CD4-positive, alpha-beta T cell (primary cell): ENCODE measurements at regions not wholly inside any gene's neighbourhood (a gene's known extent, or its start where the extent isn't known, plus 50 kb on each side); places are given as distances from the start of the nearest gene placed in this dataset.

Experiments used
- ATAC-seq: fragments of 200-7000 bp; cut with Tn5 transposase; one replicate; pipeline ENCODE4 v1.10.0; 2022; ENCODE audit warnings: mild to moderate bottlenecking; ENCODE audit not compliant: poor library complexity
- CTCF ChIA-PET: fragments of 350-600 bp; sonication (Branson Sonifier 250); formaldehyde crosslinking; loops from one replicate; lab custom pipeline; 2021; ENCODE audit warnings: antibody characterized with exemption, inconsistent platforms; lab: Charles Lee
- POLR2A ChIA-PET: fragments of 350-600 bp; sonication (Branson Sonifier 250); formaldehyde crosslinking; loops from one replicate; lab custom pipeline; 2021; ENCODE audit warnings: antibody characterized with exemption, inconsistent platforms; lab: Charles Lee
- DNase-seq, 14 experiments: peaks; one replicate each; pipeline ENCODE4 v3.0.0-alpha.2; 2013 to 2020; ENCODE audit warnings: mixed read lengths in 2 of 14
- H3K27ac ChIP-seq, 2 donors: one replicate each; pipeline versions ENCODE4 v1.5.1 to v1.7.0; 2013; ENCODE audit warnings: low read length in 2 of 2, low read depth in 1 of 2, mild to moderate bottlenecking in 1 of 2
- H3K27me3 ChIP-seq, 2 experiments: 1 replicate in 1 of 2; 2 replicates in 1 of 2; pipeline versions ENCODE4 v1.6.1 to v1.7.0; 2013; ENCODE audit warnings: low read length in 2 of 2, control low read depth in 1 of 2, mild to moderate bottlenecking in 1 of 2, moderate library complexity in 1 of 2; ENCODE audit not compliant: insufficient read depth in 2 of 2, control insufficient read depth in 1 of 2
- H3K36me3 ChIP-seq: one replicate; pipeline ENCODE4 v1.6.1; 2013; ENCODE audit warnings: low read length, control low read depth; ENCODE audit not compliant: insufficient read depth
- H3K4me1 ChIP-seq: one replicate; pipeline ENCODE4 v1.6.1; 2013; ENCODE audit warnings: low read length, control low read depth; ENCODE audit not compliant: insufficient read depth
- H3K4me3 ChIP-seq: one replicate; pipeline ENCODE4 v1.5.1; 2013; ENCODE audit warnings: mild to moderate bottlenecking, low read length, moderate library complexity
- H3K9me3 ChIP-seq, 2 experiments: 1 replicate in 1 of 2; 2 replicates in 1 of 2; pipeline versions ENCODE4 v1.6.1 to v1.7.0; 2013; ENCODE audit warnings: low read length in 2 of 2, mild to moderate bottlenecking in 2 of 2, control low read depth in 1 of 2, moderate library complexity in 1 of 2; ENCODE audit not compliant: control insufficient read depth in 1 of 2, insufficient read depth in 1 of 2
- H3K27ac Mint-ChIP-seq: one replicate; pipeline ENCODE4 v1.8.0; 2020; ENCODE audit warnings: mixed read lengths
- H3K27me3 Mint-ChIP-seq: one replicate; pipeline ENCODE4 v1.8.0; 2021; ENCODE audit warnings: mixed read lengths
- H3K36me3 Mint-ChIP-seq: one replicate; pipeline ENCODE4 v1.8.0; 2021; ENCODE audit warnings: low read depth, mixed read lengths
- H3K4me1 Mint-ChIP-seq: one replicate; pipeline ENCODE4 v1.8.0; 2021; ENCODE audit warnings: low read depth, mixed read lengths
- H3K4me3 Mint-ChIP-seq: one replicate; pipeline ENCODE4 v1.8.0; 2020; ENCODE audit warnings: mild to moderate bottlenecking, mixed read lengths
- H3K9me3 Mint-ChIP-seq: one replicate; pipeline ENCODE4 v1.8.0; 2020; ENCODE audit warnings: mixed read lengths
- intact Hi-C, 2 experiments: fragments of 100-400 bp; cut with DNase I in 1 of 2; cut with micrococcal nuclease in 1 of 2; formaldehyde crosslinking; loops; one replicate each; pipeline versions ENCODE4 v1.15.1 to v1.9.0; 2023 to 2025; cut with DNase I, micrococcal nuclease
- TF ChIP-seq, protein P1 (sequence below): fragments of 200-600 bp; IDR thresholded peaks from one replicate; pipeline ENCODE4 v1.8.0; 2022; ENCODE audit warnings: antibody characterized with exemption, mild to moderate bottlenecking

DNA sequence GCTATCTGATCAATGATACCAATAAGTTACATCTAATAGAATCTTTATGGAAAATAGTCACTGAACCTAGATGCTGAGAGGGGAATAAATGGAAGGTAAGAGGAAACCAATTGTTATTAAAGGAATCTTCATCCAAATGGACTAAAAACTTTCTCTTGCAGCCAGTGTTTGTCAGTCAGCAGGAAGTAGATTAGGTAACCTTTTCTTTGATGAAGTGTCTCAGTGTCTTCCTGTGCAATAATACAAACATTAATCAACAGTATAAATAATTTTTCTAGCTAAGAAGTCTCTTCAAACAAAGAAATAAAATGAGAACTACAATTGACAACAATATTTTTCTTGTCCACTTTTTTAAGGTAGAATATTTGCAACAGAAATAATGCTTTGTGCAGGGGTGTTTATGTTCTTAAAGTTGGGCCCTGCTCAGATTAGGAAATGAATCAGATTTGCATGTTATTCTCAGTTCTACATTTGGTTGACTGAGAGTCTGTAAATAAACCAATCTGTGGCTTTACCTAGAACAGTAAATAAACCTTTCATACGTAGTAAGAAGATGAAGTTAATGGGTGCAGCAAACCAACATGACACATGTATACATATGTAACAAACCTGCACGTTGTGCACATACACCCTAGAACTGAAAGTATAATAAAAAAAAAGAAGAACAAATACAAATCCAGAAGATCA, 391.4 kb downstream of the MRPL39 start:
- no peak for ATAC-seq

GRCh38 chr21:25214676-25215075, 392.6 kb downstream of the MRPL39 start:
- intact Hi-C loops = no loop called here
- DNase-seq (no peak), ATAC-seq (no peak)
- no peaks in the 10 kb centered on the region for H3K4me1 ChIP-seq
- H3K9me3 ChIP-seq = no peaks in the 10 kb centered on the region
- H3K36me3 ChIP-seq = no peaks in the 10 kb centered on the region
- Mint-ChIP-seq H3K9me3 (no peaks in the 10 kb centered on the region), H3K27ac (no peak overlapping the region), H3K27me3 (no peaks in the 10 kb centered on the region), H3K4me1 (no peaks in the 10 kb centered on the region), H3K36me3 (no peaks in the 10 kb centered on the region), H3K4me3 (no peak overlapping the region)
- no peak overlapping the region for H3K4me3 ChIP-seq
- POLR2A ChIA-PET = no interaction called here
- TF ChIP-seq, protein P1, sequence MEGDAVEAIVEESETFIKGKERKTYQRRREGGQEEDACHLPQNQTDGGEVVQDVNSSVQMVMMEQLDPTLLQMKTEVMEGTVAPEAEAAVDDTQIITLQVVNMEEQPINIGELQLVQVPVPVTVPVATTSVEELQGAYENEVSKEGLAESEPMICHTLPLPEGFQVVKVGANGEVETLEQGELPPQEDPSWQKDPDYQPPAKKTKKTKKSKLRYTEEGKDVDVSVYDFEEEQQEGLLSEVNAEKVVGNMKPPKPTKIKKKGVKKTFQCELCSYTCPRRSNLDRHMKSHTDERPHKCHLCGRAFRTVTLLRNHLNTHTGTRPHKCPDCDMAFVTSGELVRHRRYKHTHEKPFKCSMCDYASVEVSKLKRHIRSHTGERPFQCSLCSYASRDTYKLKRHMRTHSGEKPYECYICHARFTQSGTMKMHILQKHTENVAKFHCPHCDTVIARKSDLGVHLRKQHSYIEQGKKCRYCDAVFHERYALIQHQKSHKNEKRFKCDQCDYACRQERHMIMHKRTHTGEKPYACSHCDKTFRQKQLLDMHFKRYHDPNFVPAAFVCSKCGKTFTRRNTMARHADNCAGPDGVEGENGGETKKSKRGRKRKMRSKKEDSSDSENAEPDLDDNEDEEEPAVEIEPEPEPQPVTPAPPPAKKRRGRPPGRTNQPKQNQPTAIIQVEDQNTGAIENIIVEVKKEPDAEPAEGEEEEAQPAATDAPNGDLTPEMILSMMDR = no peak
- H3K27ac ChIP-seq = no peak overlapping the region
- H3K27me3 ChIP-seq = no peaks in the 10 kb centered on the region
- CTCF ChIA-PET = no interaction called here

More for the DNA sequence above, 391.4 kb downstream of the MRPL39 start:
- no peaks in the 10 kb centered on the region for H3K36me3 ChIP-seq
- no peaks in the 10 kb centered on the region for H3K27me3 ChIP-seq
- DNase-seq = no peak
- TF ChIP-seq, protein P1 = no peak
- H3K9me3 ChIP-seq = peaks cover 0 to 2% of the 10 kb centered on the region in 2 experiments
- POLR2A ChIA-PET = no interaction called here
- H3K27ac ChIP-seq = no peak overlapping the region
- H3K4me3 ChIP-seq = no peak overlapping the region
- H3K9me3 Mint-ChIP-seq = peaks cover 2% of the 10 kb centered on the region
- no peaks in the 10 kb centered on the region for H3K4me1 ChIP-seq
- intact Hi-C loops = no loop called here
- H3K36me3 Mint-ChIP-seq = no peaks in the 10 kb centered on the region
- no peak overlapping the region for H3K4me3 Mint-ChIP-seq
- no peaks in the 10 kb centered on the region for H3K4me1 Mint-ChIP-seq
- no peak overlapping the region for H3K27ac Mint-ChIP-seq
- CTCF ChIA-PET = no interaction called here
- no peaks in the 10 kb centered on the region for H3K27me3 Mint-ChIP-seq

GRCh38 chr21:25199944-25200343, 407.3 kb downstream of the MRPL39 start:
- Mint-ChIP-seq H3K36me3 (no peaks in the 10 kb centered on the region), H3K9me3 (peaks cover 2% of the 10 kb centered on the region), H3K4me1 (no peaks in the 10 kb centered on the region), H3K27ac (no peak overlapping the region), H3K4me3 (no peak overlapping the region), H3K27me3 (no peaks in the 10 kb centered on the region)
- ATAC-seq = no peak
- no peaks in the 10 kb centered on the region for H3K4me1 ChIP-seq
- H3K4me3 ChIP-seq = no peak overlapping the region
- no peak overlapping the region for H3K27ac ChIP-seq
- DNase-seq = no peak
- no peaks in the 10 kb centered on the region for H3K36me3 ChIP-seq
- H3K27me3 ChIP-seq = no peaks in the 10 kb centered on the region
- TF ChIP-seq, protein P1 = no peak
- H3K9me3 ChIP-seq = peaks cover 0 to under 1% of the 10 kb centered on the region in 2 experiments
- intact Hi-C loops = no loop called here
- POLR2A ChIA-PET = no interaction called here
- CTCF ChIA-PET = no interaction called here
